Peyer's patch (tissue), 4 donors: ENCODE measurements at regions not wholly inside any gene's neighbourhood (a gene's known extent, or its start where the extent isn't known, plus 50 kb on each side); places are given as distances from the start of the nearest gene placed in this dataset.

Experiments used
- POLR2A ChIP-seq, 2 donors: fragments of 450-650 bp; IDR thresholded peaks; one replicate each; pipeline ENCODE4 v1.5.1; 2017; ENCODE audit warnings: antibody characterized with exemption in 2 of 2, mild to moderate bottlenecking in 2 of 2, moderate library complexity in 2 of 2
- TF ChIP-seq, protein P1 (sequence below), 6 experiments: fragments of 450-650 bp in 4 of 6; fragments of 200-600 bp in 2 of 6; sonication (generic) in 1 of 6; IDR thresholded peaks; one replicate each; pipeline ENCODE4 v1.5.1; 2017 to 2019; ENCODE audit warnings: antibody characterized with exemption in 6 of 6, mild to moderate bottlenecking in 3 of 6, moderate library complexity in 1 of 6

DNA sequence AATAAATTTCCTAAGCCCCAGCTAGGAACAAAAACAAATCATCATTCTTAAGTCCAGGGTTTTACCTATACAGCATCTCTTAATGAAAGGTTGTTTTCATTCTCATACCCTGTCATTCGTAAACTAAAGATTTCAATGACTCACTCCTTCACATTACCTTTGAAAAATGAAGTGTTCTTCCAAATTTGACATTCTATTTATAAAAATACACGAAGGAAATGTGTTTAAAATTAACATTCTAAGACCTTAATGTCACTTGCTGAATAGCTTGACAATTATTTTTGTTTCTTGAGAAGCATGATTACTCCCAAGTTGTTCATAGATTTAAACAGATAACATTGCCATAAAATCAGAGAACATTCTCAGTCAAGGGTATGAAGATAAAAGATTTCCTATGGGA lies 1188.3 kb upstream of the SORCS1 start:
- TF ChIP-seq POLR2A (IDR thresholded peaks at IDR 0.05): no peak
- TF ChIP-seq, protein P1, sequence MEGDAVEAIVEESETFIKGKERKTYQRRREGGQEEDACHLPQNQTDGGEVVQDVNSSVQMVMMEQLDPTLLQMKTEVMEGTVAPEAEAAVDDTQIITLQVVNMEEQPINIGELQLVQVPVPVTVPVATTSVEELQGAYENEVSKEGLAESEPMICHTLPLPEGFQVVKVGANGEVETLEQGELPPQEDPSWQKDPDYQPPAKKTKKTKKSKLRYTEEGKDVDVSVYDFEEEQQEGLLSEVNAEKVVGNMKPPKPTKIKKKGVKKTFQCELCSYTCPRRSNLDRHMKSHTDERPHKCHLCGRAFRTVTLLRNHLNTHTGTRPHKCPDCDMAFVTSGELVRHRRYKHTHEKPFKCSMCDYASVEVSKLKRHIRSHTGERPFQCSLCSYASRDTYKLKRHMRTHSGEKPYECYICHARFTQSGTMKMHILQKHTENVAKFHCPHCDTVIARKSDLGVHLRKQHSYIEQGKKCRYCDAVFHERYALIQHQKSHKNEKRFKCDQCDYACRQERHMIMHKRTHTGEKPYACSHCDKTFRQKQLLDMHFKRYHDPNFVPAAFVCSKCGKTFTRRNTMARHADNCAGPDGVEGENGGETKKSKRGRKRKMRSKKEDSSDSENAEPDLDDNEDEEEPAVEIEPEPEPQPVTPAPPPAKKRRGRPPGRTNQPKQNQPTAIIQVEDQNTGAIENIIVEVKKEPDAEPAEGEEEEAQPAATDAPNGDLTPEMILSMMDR (IDR thresholded peaks at IDR 0.05): no peak
